OCI-LY3 (cell line): ENCODE measurements at regions not wholly inside any gene's neighbourhood (a gene's known extent, or its start where the extent isn't known, plus 50 kb on each side); places are given as distances from the start of the nearest gene placed in this dataset.

Experiments used
- H2AFZ ChIP-seq: fragments of 200-600, 300-600 bp; shearing (Covaris generic); 2 replicates; pipeline ENCODE4 v1.6.0; 2014; ENCODE audit warnings: antibody characterized with exemption, low read depth, low read length
- H3K27ac ChIP-seq: fragments of 200-600, 300-600 bp; sonication (generic); 2 replicates; pipeline ENCODE4 v1.5.1; 2014; ENCODE audit warnings: mild to moderate bottlenecking, low read length, moderate library complexity, mixed read lengths
- H3K27me3 ChIP-seq: fragments of 200-600, 300-600 bp; sonication (generic); 2 replicates; pipeline ENCODE4 v1.6.1; 2014; ENCODE audit warnings: low read depth, low read length, mixed read lengths
- H3K36me3 ChIP-seq: fragments of 200-600, 300-600 bp; sonication (generic); replicated peaks from 2 replicates; pipeline ENCODE3; 2014; ENCODE audit warnings: low read depth, low read length, mixed read lengths
- H3K4me1 ChIP-seq: fragments of 300-600, 200-600 bp; sonication (generic); 2 replicates; pipeline ENCODE4 v1.6.1; 2014; ENCODE audit warnings: low read length, mixed read lengths
- H3K4me2 ChIP-seq: fragments of 200-600, 300-600 bp; sonication (generic); 2 replicates; pipeline ENCODE4 v1.6.1; 2014; ENCODE audit warnings: low read length, mixed read lengths
- H3K4me3 ChIP-seq: fragments of 300-600, 200-600 bp; sonication (generic); 2 replicates; pipeline ENCODE4 v1.5.1; 2014; ENCODE audit warnings: antibody characterized with exemption, mild to moderate bottlenecking, low read length, moderate library complexity
- H3K79me2 ChIP-seq: fragments of 300-600, 200-600 bp; shearing (Covaris generic); 2 replicates; pipeline ENCODE4 v1.6.1; 2014; ENCODE audit warnings: mild to moderate bottlenecking, low read length, mixed read lengths
- H3K9ac ChIP-seq: fragments of 300-600, 200-600 bp; shearing (Covaris generic); 2 replicates; pipeline ENCODE4 v1.6.0; 2014; ENCODE audit warnings: mild to moderate bottlenecking, low read length, moderate library complexity
- H3K9me3 ChIP-seq: fragments of 200-600, 300-600 bp; shearing (Covaris generic); 2 replicates; pipeline ENCODE4 v1.6.1; 2014; ENCODE audit warnings: low read length, mixed read lengths; ENCODE audit not compliant: insufficient read depth
- H4K20me1 ChIP-seq: fragments of 200-600, 300-600 bp; sonication (generic); 2 replicates; pipeline ENCODE4 v1.6.1; 2016; ENCODE audit warnings: low read length, mixed read lengths; ENCODE audit not compliant: insufficient read depth
- EZH2phosphoT487 ChIP-seq: fragments of 200-600 bp; shearing (Covaris generic); IDR thresholded peaks from 2 replicates; pipeline ENCODE4 v1.6.1; 2018; ENCODE audit warnings: antibody characterized with exemption, mixed run types, low read depth
- TF ChIP-seq, protein P1 (sequence below): fragments of 200-600, 300-600 bp; sonication (generic); IDR thresholded peaks from 2 replicates; pipeline ENCODE4 v1.5.1; 2014; ENCODE audit warnings: antibody characterized with exemption, low read length, low read depth

DNA sequence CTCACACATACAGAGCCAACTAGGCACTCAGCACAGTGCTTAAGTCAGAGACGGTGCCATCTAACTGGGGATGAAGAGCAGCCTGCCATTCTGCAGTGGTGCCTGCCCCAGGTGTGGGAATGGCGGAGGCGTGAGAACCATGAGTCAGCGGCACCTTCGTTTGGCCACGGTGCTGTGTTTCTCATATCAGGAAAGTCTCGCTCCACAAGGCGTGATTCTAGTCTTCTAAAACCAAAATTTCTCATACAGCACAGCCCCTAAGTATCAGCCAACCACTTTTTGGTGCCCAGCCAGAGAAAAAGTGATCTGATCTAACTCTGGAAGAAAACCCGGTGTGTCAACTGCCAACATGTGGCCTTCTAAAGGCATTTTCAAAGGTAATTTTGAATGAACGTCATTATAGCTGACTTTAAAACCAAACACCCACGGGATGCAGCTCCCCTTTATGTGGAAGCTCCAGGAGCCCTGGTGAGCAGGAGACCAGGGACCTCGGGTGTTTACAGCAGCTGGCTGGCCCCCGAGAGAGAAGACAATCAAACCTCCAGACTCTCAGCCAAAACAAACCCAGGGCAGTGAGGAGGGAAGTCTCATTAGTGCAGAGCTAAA, 54.6 kb downstream of the ABCC12 start:
- H3K79me2 ChIP-seq = no peaks in the 10 kb centered on the region
- no peaks in the 10 kb centered on the region for H4K20me1 ChIP-seq
- no peak overlapping the region for H3K27ac ChIP-seq
- H3K9me3 ChIP-seq = no peaks in the 10 kb centered on the region
- TF ChIP-seq, protein P1, sequence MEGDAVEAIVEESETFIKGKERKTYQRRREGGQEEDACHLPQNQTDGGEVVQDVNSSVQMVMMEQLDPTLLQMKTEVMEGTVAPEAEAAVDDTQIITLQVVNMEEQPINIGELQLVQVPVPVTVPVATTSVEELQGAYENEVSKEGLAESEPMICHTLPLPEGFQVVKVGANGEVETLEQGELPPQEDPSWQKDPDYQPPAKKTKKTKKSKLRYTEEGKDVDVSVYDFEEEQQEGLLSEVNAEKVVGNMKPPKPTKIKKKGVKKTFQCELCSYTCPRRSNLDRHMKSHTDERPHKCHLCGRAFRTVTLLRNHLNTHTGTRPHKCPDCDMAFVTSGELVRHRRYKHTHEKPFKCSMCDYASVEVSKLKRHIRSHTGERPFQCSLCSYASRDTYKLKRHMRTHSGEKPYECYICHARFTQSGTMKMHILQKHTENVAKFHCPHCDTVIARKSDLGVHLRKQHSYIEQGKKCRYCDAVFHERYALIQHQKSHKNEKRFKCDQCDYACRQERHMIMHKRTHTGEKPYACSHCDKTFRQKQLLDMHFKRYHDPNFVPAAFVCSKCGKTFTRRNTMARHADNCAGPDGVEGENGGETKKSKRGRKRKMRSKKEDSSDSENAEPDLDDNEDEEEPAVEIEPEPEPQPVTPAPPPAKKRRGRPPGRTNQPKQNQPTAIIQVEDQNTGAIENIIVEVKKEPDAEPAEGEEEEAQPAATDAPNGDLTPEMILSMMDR = no peak
- no peak for TF ChIP-seq EZH2phosphoT487
- H3K27me3 ChIP-seq = peaks cover 20% of the 10 kb centered on the region
- H3K36me3 ChIP-seq = no peaks in the 10 kb centered on the region
- no peak overlapping the region for H2AFZ ChIP-seq
- H3K4me2 ChIP-seq = no peak overlapping the region
- H3K4me1 ChIP-seq = no peaks in the 10 kb centered on the region
- H3K9ac ChIP-seq = no peak overlapping the region
- H3K4me3 ChIP-seq = no peak overlapping the region

DNA sequence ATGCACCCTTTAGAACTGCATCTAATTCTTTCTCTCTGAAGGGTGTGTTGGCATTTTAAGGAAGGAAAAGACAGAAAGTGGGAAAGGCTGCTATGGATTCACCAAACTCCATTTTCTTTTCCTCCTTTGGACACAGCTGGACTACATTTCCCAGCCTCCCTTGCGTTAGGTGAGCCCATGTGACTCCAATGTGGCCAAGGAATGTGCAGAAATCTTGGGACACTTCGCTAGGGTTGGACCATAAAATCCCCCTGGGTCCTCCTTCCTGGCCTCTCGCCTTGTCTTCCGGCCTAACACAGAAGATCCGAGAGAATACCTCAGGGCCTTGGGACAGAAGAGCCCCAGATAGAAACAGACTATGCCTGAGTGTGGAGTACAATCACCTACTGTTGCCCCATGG, 56.3 kb downstream of the ABCC12 start:
- peaks cover 20% of the 10 kb centered on the region for H3K27me3 ChIP-seq
- no peak overlapping the region for H2AFZ ChIP-seq
- H3K27ac ChIP-seq = no peak overlapping the region
- no peak overlapping the region for H3K9ac ChIP-seq
- H4K20me1 ChIP-seq = no peaks in the 10 kb centered on the region
- no peak for TF ChIP-seq EZH2phosphoT487
- TF ChIP-seq, protein P1 = no peak
- no peaks in the 10 kb centered on the region for H3K36me3 ChIP-seq
- H3K9me3 ChIP-seq = no peaks in the 10 kb centered on the region
- H3K4me1 ChIP-seq = no peaks in the 10 kb centered on the region
- no peaks in the 10 kb centered on the region for H3K79me2 ChIP-seq
- no peak overlapping the region for H3K4me3 ChIP-seq
- H3K4me2 ChIP-seq = no peak overlapping the region

DNA sequence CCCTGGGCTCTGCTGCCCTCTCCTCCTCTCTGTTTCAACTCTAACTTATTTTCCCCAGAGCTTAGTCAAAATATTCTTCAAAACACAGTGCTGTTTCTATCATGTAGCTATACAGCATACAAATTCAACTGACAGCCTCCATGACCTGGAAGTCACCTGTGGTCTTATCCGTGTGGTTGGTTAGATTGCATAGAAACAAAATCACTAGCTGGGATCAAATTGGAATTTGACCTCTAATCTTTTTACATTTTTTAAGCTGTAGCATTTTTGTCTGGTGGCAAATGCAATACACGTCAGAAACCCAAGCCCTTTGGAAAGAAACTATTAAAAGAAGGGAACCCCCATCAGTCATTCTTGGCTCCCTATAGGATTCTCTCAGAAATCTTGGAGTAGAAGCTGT, 57.3 kb downstream of the ABCC12 start:
- Histone ChIP-seq H3K4me3 (no peak overlapping the region), H3K9ac (no peak overlapping the region), H3K79me2 (no peaks in the 10 kb centered on the region), H3K27ac (no peak overlapping the region), H4K20me1 (no peaks in the 10 kb centered on the region), H3K4me2 (no peak overlapping the region), H3K9me3 (no peaks in the 10 kb centered on the region), H3K27me3 (peaks cover 25% of the 10 kb centered on the region), H3K36me3 (no peaks in the 10 kb centered on the region), H2AFZ (no peak overlapping the region), H3K4me1 (no peaks in the 10 kb centered on the region)
- TF ChIP-seq, protein P1 = no peak
- TF ChIP-seq EZH2phosphoT487 = no peak

DNA sequence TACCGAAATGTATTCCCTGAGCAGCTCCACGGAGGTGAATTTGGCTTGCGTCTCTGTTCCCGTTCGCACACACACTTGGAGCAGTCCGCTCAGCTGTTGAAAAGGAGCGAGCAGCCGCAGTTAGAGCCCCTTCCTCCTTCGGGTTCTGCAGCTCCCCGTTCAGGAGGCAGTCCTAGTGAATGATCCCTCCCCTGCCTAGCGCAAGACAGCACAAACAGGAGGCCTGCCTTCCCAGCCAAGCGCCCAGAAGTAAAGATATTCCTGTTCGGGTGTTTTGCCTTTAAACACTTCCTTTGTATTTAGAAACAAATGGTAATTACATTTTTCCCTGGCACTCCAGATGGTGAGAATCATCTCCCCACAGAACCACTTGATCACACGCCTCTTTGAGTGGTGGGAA, 64.7 kb downstream of the ABCC12 start:
- H3K79me2 ChIP-seq = no peaks in the 10 kb centered on the region
- no peak for TF ChIP-seq EZH2phosphoT487
- TF ChIP-seq, protein P1 = no peak
- no peak overlapping the region for H3K27ac ChIP-seq
- H3K9ac ChIP-seq = no peak overlapping the region
- no peaks in the 10 kb centered on the region for H3K4me1 ChIP-seq
- peaks cover 40% of the 10 kb centered on the region for H3K27me3 ChIP-seq
- H2AFZ ChIP-seq = no peak overlapping the region
- no peaks in the 10 kb centered on the region for H3K36me3 ChIP-seq
- no peaks in the 10 kb centered on the region for H4K20me1 ChIP-seq
- no peaks in the 10 kb centered on the region for H3K9me3 ChIP-seq
- no peak overlapping the region for H3K4me2 ChIP-seq
- H3K4me3 ChIP-seq = no peak overlapping the region
